Gastroesophageal sphincter (tissue), 4 donors: ENCODE measurements at regions not wholly inside any gene's neighbourhood (a gene's known extent, or its start where the extent isn't known, plus 50 kb on each side); places are given as distances from the start of the nearest gene placed in this dataset.

Experiments used
- ATAC-seq: fragments of 150-250 bp; one replicate; pipeline ENCODE4 v1.9.1; 2016; ENCODE audit warnings: mild to moderate bottlenecking, moderate library complexity
- H3K27ac ChIP-seq, 4 donors: fragments of 200-600 bp; sonication (generic) in 3 of 4; 1 replicate in 3 of 4; 2 replicates in 1 of 4; pipeline ENCODE4 v1.5.1; 2016 to 2019
- H3K27me3 ChIP-seq: fragments of 200-600 bp; sonication (generic); one replicate; pipeline ENCODE4 v1.5.1; 2019
- H3K36me3 ChIP-seq, 2 donors: fragments of 200-600 bp; sonication (generic); one replicate each; pipeline ENCODE4 v1.5.1; 2019; ENCODE audit warnings: control low read depth in 1 of 2
- H3K4me1 ChIP-seq, 3 donors: fragments of 200-600 bp; sonication (generic); 1 replicate in 2 of 3; 2 replicates in 1 of 3; pipeline ENCODE4 v1.5.1; 2016 to 2019; ENCODE audit warnings: control low read depth in 2 of 3
- H3K4me3 ChIP-seq, 2 donors: fragments of 200-600 bp; sonication (generic); one replicate each; pipeline ENCODE4 v1.5.1; 2019; ENCODE audit warnings: mild to moderate bottlenecking in 1 of 2, moderate library complexity in 1 of 2
- H3K9me3 ChIP-seq, 3 donors: fragments of 200-600 bp; sonication (generic); one replicate each; pipeline ENCODE4 v1.5.1; 2017 to 2019; ENCODE audit warnings: control low read depth in 2 of 3
- EP300 ChIP-seq: sonication (generic); formaldehyde crosslinking; IDR thresholded peaks from one replicate; pipeline ENCODE4 v1.6.1; 2017; ENCODE audit warnings: antibody characterized with exemption, mild to moderate bottlenecking
- POLR2A ChIP-seq, 2 donors: fragments of 450-650 bp; IDR thresholded peaks; one replicate each; pipeline ENCODE4 v1.6.1; 2017; ENCODE audit warnings: antibody characterized with exemption in 2 of 2, mild to moderate bottlenecking in 2 of 2, moderate library complexity in 1 of 2
- POLR2AphosphoS5 ChIP-seq: sonication (generic); formaldehyde crosslinking; IDR thresholded peaks from one replicate; pipeline ENCODE4 v1.6.1; 2017; ENCODE audit warnings: antibody characterized with exemption
- WGBS, 2 donors: methylation state at CpG; one replicate each; pipeline ENCODE4 v1.1.5; 2018; ENCODE audit warnings: low coverage in 1 of 2; 5-methylcytosine and 5-hydroxymethylcytosine counted together
- TF ChIP-seq, protein P1 (sequence below), 4 experiments: fragments of 200-600 bp in 2 of 4; fragments of 450-650 bp in 2 of 4; sonication (generic) in 1 of 4; IDR thresholded peaks; one replicate each; pipeline ENCODE4 v1.5.1; 2017 to 2019; ENCODE audit warnings: antibody characterized with exemption in 4 of 4, mild to moderate bottlenecking in 2 of 4, moderate library complexity in 2 of 4

DNA sequence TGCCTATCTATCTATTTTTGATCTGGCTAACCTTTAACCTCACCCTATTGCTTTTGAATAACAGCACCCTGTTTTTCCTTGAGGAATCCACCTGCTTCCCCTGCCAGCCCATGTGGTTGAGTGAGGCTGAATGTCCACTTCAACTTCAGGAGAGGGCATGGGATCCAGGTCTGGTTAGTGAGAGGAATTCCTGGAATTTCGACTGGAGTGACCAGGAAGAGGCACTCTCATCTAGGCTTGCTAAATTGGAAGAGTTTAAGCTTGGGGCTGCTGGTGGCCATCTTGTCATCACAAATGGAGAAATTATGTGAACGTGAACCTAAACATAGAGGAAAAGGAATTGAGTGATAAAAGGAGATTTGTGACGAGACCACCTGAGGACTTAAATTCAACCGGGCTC is 322.1 kb downstream of the OSTF1 start:
- Histone ChIP-seq H3K4me3 (no peak overlapping the region), H3K27me3 (no peaks in the 10 kb centered on the region), H3K4me1 (no peaks in the 10 kb centered on the region), H3K36me3 (no peaks in the 10 kb centered on the region), H3K27ac (no peak overlapping the region), H3K9me3 (no peaks in the 10 kb centered on the region)
- no peak for ATAC-seq
- 100% methylated on average over 3 of the region's 4 CpGs; no CpG with 5 or more reads in 1 of the 2 donors for WGBS, 2 donors
- TF ChIP-seq EP300 (no peak), POLR2AphosphoS5 (no peak)

- no peaks in the 10 kb centered on the region for H3K27me3 ChIP-seq
- no peaks in the 10 kb centered on the region for H3K36me3 ChIP-seq
- H3K4me3 ChIP-seq: no peak overlapping the region
- no peaks in the 10 kb centered on the region for H3K9me3 ChIP-seq
- H3K4me1 ChIP-seq: no peaks in the 10 kb centered on the region
- TF ChIP-seq POLR2AphosphoS5 (no peak), EP300 (no peak), POLR2A (IDR thresholded peaks at IDR 0.05) (no peak)
- TF ChIP-seq, protein P1, sequence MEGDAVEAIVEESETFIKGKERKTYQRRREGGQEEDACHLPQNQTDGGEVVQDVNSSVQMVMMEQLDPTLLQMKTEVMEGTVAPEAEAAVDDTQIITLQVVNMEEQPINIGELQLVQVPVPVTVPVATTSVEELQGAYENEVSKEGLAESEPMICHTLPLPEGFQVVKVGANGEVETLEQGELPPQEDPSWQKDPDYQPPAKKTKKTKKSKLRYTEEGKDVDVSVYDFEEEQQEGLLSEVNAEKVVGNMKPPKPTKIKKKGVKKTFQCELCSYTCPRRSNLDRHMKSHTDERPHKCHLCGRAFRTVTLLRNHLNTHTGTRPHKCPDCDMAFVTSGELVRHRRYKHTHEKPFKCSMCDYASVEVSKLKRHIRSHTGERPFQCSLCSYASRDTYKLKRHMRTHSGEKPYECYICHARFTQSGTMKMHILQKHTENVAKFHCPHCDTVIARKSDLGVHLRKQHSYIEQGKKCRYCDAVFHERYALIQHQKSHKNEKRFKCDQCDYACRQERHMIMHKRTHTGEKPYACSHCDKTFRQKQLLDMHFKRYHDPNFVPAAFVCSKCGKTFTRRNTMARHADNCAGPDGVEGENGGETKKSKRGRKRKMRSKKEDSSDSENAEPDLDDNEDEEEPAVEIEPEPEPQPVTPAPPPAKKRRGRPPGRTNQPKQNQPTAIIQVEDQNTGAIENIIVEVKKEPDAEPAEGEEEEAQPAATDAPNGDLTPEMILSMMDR (IDR thresholded peaks at IDR 0.05): no peak
- H3K27ac ChIP-seq: no peak overlapping the region
- 33 to 67% methylated on average over 1 to 5 of the region's 5 CpGs for WGBS, 2 donors
- ATAC-seq: peak; percentile 41
These were observed 326.3 kb downstream of the OSTF1 start for GRCh38 chr9:75414371-75415160.

DNA sequence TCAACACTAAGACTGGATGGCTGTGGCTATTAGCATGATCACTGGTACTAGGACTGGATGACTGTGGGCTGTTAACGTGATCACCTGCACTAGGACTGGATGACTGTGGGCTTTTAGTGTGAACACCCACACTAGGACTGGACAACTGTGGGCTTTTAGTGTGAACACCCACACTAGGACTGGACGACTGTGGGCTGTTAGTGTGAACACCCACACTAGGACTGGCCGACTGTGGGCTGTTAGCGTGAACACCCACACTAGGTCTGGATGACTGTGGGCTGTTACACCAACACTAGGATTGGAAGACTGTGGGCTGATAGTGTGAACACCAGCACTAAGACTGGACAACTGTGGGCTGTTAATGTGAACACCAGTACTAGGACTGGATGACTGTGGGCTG is 329.2 kb downstream of the OSTF1 start:
- no CpG with 5 or more reads among the region's 4 CpGs for WGBS, 2 donors
- Histone ChIP-seq H3K4me1 (no peaks in the 10 kb centered on the region), H3K9me3 (no peaks in the 10 kb centered on the region), H3K27me3 (no peaks in the 10 kb centered on the region), H3K27ac (no peak overlapping the region), H3K4me3 (no peak overlapping the region), H3K36me3 (no peaks in the 10 kb centered on the region)
- ATAC-seq: no peak
- TF ChIP-seq POLR2AphosphoS5 (no peak), POLR2A (IDR thresholded peaks at IDR 0.05) (no peak), EP300 (no peak)
- TF ChIP-seq, protein P1 (IDR thresholded peaks at IDR 0.05): no peak

DNA sequence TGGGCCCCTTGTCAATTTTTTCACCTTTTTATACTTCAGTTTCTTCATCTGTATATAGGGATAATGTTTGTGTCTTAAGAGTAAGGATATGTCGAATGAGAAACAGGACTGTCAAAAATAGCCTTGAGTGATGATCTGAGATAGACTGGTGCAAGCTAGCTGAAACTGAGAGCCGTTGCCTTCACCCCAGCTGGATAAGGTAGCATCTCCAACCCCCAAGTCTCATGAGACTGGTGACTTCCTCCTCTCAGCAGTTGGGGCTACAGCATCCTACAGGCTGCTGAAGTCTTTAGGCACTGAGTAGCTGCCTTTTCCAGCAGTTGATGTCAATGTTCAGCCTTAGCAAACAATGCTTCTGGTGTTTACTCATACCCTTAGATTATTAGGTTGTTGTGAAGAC is 330.2 kb downstream of the OSTF1 start:
- WGBS, 2 donors: 71 to 100% methylated on average over 1 to 2 of the region's 2 CpGs
- H3K4me1 ChIP-seq: no peaks in the 10 kb centered on the region
- H3K27ac ChIP-seq: no peak overlapping the region
- no peaks in the 10 kb centered on the region for H3K9me3 ChIP-seq
- no peaks in the 10 kb centered on the region for H3K27me3 ChIP-seq
- H3K4me3 ChIP-seq: no peak overlapping the region
- no peaks in the 10 kb centered on the region for H3K36me3 ChIP-seq
- no peak for ATAC-seq
- TF ChIP-seq, protein P1 (IDR thresholded peaks at IDR 0.05): no peak
- TF ChIP-seq EP300 (no peak), POLR2AphosphoS5 (no peak), POLR2A (IDR thresholded peaks at IDR 0.05) (no peak)

DNA sequence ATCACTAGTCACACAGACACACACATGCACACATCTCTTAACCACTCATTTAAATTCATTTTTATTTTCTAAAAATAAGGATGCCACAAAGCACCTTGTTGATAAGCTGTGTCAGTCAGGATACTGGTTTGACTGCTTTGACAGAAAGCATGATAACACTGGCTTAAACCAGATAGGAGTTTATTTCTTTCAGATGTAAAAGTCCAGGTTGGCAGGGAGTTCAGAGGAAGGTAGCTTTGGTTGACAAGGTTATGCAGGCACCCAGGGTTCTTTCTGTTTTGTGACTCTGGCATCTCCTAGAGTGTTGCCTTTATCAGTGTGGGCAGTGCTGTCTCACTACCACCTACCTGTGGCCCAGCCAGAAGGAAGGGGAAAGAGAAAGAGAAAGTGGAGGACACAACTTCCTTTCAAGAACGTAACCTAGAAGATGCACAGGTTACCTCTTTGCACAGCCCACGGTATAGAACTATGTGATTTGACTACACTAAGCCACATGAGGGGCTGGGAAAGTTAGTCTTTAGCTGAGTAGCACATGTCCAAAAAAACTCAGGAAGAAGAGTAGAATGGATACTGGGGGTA is 334.7 kb downstream of the OSTF1 start:
- peaks cover 4% of the 10 kb centered on the region for H3K27me3 ChIP-seq
- TF ChIP-seq EP300: no peak
- TF ChIP-seq POLR2AphosphoS5: no peak
- TF ChIP-seq, protein P1 (IDR thresholded peaks at IDR 0.05): no peak
- no peak for TF ChIP-seq POLR2A (IDR thresholded peaks at IDR 0.05)
- no peaks in the 10 kb centered on the region for H3K4me1 ChIP-seq
- no peak overlapping the region for H3K4me3 ChIP-seq
- 83 to 85% methylated on average over 2 of the region's 2 CpGs for WGBS, 2 donors
- no peaks in the 10 kb centered on the region for H3K36me3 ChIP-seq
- H3K9me3 ChIP-seq: no peaks in the 10 kb centered on the region
- no peak for ATAC-seq
- no peak overlapping the region for H3K27ac ChIP-seq
